ENCODE measurements at regions not wholly inside any gene's neighbourhood (a gene's known extent, or its start where the extent isn't known, plus 50 kb on each side); places are given as distances from the start of the nearest gene placed in this dataset.

DNA sequence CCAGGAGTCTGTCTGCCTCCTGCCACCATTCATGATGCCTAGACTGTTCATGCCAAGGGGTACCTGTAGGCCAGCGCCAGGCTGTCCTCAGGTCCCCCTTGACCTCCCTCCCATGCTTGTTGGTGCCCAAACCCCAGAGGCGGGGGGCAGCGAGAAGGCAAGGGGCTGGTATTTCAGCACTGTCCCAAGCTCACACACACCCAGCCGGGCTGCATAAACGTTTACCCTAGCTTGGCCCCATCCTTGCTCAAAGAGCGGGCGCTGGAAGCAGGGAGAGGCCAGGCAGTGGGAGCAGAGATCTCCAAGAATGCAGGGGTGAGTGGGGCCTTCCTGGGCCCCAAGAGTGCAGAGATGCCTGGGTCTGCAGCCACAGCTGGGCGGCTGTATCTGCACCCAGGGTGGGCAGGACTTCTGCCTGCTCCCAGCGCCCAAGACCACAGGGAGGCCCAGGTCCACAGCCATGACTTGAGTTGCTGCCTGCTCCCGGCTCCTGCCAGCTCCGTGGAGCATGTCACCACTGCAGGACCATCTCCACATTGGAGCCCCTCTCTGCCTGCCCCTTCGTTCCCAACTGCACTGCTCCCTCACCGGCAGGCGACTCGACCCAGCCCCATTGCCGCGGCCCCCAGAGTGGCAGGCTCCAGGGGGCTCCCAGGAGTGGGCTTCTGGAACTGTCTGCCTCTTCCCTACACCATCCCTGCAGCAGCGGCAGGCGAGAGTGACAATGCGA, 616.6 kb downstream of the METTL4 start:
- DNase-seq (ENCODE audit: low spot score) = no peak

DNA sequence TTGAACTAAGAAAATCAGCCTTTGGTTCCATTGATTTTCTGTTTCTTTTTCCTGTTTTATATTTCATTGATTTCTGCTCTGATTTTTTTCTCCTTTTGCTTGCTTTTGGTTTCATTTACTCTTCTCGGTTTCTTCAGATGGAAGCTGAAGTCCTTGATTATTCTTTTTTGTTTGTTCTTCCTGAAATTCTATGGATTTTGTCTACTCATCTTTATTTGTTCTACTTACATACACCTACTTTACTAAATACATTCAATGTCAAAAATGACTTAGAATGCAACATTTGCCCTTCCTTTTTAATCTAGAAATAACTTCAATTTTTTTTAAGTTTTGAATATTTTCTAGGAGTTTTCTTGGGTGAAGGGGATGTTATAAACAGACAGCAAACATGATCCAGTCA, 612.5 kb downstream of the METTL4 start:
- no peak for DNase-seq (ENCODE audit: low spot score)

DNA sequence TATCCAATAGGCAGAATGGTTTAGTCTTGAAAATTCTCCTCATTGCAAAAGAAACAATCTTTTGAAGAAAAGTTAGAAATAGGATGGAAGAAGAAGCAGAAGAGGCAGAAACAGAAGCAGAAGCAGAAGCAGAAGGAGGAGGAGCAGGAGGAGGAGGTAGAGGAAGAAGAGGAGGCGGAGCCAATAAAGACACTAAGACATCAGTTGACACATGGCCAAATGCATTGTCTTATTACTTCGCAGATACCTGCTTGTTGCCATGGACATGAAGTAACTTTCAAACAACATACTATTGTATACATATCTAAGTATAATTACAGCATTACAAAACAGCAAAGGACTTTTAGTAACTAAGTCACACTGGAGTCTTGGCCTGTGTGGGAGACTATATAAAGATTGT, 606.3 kb downstream of the METTL4 start:
- DNase-seq (ENCODE audit: low spot score) = no peak

DNA sequence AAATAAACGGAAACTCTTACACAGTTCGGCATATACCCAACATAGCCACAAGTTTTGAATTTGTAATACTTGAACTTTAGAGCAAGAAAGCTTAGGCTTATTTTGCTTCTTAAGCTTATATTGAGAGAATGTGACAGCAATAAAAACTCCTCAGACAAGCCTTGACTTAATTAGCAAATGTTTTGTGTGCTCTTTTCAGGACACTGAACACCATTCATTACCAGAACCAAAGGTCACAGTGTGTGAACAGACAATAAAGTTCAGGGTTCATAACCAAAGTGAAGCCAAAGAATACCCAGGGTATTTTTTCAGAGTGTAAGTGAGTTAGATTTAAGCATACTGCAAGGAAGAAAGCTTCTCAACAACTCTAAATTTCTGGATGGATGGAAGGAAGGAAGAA, 605.8 kb downstream of the METTL4 start:
- no peak for DNase-seq (ENCODE audit: low spot score)

DNA sequence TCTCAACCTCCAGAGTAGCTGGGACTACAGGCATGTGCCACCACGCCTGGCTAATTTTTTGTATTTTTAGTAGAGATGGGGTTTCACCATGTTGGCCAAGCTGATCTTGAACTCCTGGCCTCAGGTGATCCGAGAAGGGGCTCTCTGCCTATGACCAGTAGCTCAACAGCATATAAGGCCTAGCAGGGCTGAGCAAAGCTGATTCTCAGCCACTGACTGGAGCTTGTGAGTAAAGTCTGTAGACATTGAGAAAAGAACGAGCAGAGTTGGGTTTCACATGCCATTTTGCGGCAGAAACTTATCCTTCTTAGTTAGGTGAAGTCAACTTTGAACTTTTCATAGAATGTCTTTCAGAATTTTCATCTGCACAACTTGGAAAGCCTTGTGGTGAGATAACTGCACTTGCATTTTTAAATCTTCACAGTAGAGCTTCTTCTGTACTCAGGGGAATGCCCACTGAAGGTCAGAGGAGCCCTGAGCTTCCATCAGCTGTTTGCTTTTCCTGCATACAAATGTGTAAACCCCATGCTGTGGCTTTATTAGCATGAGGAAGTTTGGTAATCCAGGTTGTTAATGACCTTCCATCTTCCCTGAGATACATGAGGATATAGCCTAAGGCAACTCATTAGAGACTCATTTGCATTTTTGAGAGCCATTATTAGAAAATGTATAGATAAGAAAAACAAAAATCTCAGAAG, 602.4 kb downstream of the METTL4 start:
- no peak for DNase-seq (ENCODE audit: low spot score)

DNA sequence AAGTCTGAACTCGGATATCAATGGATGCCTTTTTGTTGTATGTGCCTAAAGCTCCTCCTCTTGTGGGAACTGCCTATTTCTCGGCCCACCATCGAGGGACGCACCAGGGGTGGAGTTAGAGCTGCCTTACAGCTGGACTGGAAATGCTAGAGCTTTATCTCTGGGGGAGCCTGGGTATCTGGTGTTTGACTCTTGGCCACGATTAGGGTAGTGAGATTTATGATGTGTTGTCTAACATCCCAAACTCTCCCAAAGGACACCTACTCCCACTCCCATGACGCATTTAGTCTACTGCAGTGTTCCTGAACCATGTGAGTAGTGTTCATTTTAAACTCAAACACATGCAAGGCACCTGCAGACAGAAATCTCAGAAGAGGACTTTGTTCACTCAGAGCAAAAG, 594.8 kb downstream of the METTL4 start:
- DNase-seq (ENCODE audit: low spot score) = no peak

DNA sequence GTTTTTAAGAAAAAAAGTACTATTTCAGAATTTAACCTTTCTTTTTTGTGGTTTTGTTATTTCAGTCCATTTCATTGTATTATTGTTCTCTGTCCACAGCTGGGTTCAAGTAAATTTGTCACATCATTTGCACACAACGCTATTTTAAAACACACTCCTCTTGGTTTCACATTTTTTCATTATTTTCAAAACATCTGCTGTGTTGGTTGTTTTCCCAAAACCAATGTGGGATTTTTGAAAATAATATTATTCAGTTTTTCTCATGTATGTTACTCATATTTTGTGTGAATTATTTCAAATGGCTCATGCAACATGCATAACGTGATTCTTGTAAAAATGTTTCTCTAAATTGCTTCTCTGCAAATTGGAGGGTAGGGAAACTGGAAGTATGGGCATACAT, 589.2 kb downstream of the METTL4 start:
- DNase-seq (ENCODE audit: low spot score) = no peak

DNA sequence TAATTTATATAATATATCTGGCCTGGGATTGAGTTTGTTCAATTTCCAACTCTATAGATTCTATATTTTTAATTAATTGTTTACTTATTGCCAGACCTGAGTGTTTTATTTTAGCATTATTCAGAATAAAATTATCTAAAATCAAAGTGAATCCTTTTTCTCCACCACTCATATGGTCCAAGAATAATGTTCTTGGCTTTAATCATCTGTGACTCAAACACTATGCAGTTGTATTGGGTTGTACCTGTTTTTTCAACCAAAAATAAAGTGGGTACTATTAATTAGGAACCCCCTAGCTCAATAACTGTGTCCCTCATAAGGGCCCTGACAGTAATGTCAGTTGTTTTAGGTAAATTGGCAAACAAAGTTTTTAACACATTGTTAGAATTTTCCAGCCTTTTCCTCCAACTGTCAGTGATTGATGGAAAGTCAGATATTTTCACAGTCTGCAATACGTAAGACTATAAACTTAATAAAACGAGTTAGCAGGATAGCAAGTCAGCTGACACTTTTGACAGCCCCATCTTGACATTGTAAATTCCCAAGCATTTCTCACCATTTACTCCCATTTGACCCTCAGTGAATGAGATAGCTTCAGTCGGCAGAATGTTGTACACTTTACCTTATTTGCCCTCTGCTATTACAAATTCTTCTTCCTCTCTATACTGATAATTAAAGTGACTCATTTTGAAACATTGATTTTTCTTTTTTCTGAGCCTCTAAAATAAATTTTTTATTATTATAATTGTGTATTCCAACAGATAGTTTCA, 587.4 kb downstream of the METTL4 start:
- DNase-seq (ENCODE audit: low spot score) = no peak

DNA sequence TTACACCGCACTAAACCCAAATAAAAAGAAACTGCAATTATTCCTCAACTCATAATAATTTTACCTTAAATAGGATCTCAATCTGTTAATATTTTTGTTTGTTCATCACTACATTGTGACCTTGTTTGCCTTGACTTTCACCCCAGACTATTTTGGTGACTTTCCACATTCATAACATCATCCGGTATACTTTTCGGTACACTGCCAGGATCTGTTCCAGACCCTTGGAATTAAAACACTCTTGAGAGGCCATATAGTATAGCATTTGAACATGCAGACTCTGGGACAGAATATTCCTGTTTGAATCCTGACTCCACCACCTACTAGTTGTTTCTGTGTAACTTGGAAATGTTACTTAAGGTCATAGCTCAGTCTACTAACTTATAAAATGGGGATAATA, 577.4 kb downstream of the METTL4 start:
- DNase-seq (ENCODE audit: low spot score) = no peak

DNA sequence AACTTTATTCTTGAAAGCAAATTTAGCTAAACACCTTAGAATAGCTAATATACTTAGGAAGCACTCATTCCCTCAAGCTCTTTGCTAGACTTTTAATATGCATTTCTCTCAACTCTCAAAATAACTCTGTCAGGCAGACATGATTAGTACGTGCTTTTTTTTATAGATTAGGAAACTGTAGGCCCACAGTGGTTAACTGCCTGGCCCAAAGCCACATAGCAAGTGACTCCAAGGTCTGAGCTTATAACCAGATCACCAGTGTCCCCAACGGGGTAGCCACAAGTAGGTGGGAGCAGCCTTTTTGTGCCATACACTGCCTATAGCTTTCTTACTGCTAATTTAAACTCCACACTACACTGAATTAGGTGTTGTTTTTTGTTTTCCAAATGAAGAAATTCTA, 576.8 kb downstream of the METTL4 start:
- DNase-seq (ENCODE audit: low spot score) = no peak

DNA sequence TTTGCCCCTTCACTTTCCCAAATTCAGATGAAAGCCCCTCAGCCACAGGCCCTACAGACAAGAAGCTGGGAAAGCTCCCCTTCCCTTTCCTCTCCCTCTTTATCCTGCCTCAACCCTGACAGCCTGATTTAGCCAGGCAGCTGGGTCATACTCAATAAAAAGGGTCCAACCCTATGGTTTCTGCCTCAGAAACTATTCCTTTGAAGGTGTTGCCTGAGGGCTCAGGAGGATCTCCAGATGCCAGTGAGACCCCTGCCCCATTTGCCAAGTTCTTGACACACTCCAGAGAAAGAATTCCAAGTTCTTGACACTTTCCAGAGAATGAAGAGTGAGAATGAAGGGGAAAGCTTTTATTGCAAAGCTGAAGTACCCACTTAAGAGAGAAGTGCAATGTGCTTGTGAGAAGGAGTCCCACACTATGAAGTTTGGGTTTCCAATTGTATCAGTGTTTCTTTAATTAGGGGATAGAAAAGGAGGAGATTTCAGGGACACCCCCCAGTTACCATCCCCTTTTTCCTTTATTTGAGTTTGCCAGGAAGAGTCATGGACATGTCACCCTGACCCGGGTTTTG, 576.2 kb downstream of the METTL4 start:
- DNase-seq (ENCODE audit: low spot score) = no peak

DNA sequence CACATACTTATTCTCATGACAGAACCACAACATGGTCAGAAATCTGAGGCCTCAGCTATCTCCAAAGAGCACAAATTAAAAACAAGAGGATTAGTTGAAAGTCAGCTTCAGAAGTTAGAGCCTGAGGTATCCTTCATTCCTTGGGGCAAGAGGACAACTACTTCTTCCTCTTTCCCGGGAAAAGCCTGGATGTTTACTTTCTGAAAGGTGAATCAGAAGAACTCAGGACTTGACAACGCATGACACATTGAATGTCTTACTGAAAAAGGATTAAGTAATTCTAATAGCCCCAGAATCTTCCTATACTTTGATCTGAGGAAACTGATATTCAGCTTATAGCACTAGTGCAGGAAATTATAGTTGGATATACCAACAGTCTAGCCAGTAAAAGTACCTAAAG, 573.2 kb downstream of the METTL4 start:
- DNase-seq (ENCODE audit: low spot score) = no peak

DNA sequence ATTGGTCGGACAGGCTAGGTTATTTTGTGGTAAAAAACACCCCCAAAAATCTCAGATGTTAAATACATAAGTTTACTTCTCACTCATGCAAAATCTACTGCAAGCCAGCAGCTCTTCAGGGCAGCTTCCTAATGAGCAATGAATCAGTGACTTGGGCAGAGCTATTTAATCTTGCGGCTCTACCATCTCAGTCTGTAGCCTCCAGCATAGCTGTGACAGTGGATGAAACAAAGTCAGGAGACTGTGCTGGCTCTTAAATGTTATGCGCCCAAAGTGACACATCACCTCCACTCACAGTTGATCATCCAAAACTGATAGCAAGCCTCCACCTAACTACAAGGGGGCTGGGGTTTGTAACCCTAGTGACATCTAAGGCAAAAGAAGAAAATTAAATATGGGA, 571.9 kb downstream of the METTL4 start:
- DNase-seq (ENCODE audit: low spot score) = no peak

DNA sequence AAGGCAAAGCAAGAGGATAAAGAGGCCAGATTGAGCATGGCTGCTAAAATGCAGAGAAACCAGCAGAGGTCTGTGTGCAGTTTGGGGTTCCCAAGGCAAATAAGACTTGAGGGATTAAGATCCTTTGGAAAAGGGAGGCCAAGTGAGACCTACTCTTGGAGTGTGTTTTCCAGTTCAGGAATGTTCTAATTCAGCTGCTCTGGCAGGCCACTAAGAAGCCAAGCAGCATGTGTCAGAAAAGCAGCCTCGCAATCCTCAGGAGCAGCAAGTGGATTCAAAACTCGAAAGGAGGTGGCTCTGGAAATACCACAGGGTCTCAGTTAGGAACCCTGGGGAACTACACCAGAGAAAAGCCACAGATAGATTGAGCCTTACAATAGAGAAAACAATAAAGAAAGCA, 569.2 kb downstream of the METTL4 start:
- DNase-seq (ENCODE audit: low spot score) = no peak

DNA sequence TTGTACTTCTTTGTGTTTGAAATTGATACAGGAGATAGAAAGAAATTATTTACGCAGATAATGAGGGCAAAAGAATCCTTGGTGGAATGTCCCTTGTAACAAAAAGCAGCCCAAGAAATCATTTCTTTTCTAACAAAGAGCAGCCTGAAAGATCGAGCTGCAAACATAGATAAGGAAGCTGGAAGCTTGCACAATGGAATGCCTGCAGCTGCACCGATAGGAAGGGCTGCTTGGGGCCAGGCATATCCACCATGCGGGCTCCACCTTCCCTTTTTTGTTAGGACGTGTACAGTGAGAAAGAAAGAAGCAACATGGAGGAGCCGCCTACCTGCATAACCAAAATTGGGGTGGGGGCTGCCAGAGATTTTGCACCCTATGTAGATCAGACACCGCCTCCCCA, 568.7 kb downstream of the METTL4 start:
- no peak for DNase-seq (ENCODE audit: low spot score)

DNA sequence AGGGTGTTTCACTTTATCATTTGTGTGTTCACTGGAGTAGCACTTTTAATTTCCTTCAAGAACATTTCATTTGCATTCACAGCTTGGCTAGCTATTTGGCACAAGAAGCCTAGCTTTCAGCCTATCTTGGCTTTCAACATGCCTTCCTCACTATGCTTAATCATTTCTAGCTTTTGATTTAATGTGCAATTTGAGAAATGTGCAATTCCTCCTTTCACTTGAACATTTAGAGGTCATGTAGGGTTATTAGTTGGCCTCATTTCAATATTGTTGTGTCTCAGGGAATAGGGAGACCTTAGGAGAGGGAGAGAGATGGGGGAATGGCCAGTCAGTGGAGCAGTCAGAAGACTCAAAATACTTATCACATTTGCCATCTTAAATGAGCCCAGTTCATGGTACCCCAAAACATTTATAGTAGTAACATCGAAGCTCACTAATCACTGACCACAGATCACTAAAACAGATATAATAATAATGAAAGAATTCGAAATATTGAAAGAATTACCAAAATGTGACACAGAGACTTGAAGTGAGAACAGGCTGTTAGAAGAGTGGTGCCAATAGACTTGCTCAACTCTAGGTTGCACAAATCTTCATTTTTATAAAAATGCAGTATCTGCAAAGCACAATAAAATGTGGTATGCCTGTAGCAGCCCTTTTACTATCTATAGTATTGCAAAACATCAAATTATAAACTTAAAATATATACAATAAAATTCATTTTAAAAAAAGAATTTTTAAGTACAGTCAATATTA, 561.2 kb downstream of the METTL4 start:
- no peak for DNase-seq (ENCODE audit: low spot score)

DNA sequence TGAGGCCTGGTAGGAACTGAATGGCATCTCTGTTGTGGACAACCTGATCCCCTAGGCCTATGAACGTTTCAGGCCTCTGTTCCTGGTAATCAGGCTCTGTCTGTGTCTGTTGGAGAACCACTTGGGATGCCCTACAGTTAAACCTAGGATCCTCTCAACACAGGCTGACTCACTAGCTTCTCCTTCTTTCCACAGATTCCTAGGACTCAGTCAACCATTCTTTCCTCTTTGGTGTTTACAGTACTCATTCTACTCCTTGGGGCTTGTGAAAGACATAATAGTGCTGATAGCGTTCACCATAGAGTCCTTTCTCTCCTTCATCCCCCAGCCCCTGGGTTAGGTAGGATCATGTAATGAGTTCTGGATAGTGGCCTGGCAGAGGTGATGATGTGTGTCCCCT, 544.3 kb downstream of the METTL4 start:
- no peak for DNase-seq (ENCODE audit: low spot score)

DNA sequence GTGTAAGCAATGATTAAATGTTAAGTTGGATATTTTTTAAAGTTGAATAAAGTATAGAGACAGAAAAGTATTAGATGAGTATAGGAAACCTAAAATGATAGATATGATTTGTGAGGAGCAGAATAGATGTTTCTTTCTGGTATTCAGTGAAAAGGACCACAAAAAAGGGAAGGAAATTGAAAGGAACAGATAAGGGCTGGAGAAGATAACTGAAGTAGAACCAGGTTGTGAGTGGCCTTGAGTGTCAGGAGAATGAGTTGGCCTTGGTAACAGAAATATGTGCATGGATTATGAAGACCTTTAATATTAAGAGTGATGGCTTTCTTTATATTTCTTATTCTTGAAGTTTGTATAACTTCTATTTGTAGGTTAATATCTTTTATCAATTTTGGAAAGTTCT, 543.5 kb downstream of the METTL4 start:
- no peak for DNase-seq (ENCODE audit: low spot score)

DNA sequence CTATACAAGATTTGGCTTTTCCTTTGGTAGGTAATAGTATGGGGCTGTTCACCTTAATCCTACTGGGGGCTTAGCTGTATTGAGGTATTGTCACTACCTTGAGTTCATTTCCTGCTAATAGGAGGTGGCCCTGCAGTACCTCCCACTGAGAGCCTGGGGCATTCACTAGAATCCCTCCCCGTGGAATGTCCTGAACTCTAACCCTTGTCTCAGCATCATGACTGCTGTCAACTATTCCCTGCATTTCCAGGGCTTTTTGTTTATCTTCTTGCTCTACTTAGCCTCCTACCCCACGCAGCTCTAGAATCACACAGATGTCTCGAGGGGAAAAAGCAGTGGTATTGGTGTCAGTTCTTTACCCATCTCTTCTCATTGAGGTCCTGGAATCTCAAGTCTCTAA, 542.3 kb downstream of the METTL4 start:
- DNase-seq (ENCODE audit: low spot score) = no peak

DNA sequence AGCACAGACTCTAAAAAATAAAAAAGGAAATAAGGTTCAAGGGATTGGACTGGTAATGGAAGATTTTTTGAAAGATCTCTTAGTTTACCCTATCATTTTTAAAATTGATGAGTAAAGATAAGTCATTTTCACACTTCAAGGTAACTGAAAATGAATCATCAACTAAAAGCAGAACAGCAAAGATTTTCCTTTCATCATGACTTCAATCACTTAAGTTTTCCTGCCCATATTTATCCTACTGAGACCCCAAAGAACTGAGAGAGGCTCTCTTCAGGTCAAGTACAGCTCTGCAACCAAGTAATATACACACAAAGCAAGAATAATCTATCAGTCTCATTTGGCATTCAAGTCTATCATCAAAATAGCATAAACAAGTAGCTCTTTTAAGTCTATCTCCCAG, 540.7 kb downstream of the METTL4 start:
- DNase-seq (ENCODE audit: low spot score) = no peak

DNA sequence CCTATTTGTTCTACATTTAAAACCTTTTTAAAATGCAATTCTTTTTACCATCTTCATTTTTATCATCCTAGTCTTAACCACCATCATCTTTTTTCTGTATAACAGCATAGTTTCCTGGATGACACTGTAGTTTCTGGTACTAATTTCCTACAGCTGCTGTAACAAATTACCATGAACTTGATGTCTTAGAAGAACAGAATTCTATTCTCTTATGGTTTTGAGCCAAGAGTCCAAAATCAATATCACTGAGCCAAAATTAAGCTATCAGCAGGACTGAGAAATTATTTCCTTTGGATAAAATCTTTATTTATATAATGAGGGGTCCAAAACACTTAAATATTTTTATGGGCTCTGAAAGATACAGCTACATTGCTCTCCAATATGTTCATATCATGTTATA, 539.3 kb downstream of the METTL4 start:
- no peak for DNase-seq (ENCODE audit: low spot score)

DNA sequence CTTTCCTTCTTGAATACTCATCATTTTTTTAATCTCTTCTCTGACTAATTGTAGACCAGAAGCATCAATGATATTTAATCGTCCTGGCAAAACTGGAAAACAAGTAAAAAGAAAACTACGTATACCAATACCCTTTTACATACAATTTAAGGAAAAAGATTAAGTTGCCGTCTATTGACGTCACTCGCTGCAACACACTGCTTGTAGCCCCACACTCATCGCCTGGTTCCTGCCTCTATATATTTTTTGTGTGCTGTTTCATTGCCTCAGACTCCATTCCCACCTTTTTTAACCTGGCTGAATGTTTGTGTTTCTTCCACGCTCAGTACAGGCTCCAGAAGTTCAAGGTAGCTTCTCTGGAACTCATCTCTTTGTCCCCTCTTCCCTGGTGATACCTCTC, 536.2 kb downstream of the METTL4 start:
- DNase-seq (ENCODE audit: low spot score) = no peak

All from iPS-NIHi11 (cell line).